Hindlimb muscle (tissue), 1 donor: ENCODE measurements at regions not wholly inside any gene's neighbourhood (a gene's known extent, or its start where the extent isn't known, plus 50 kb on each side); places are given as distances from the start of the nearest gene placed in this dataset.

Source experiments
- DNase-seq: peaks from one replicate; pipeline ENCODE4 v3.0.0-alpha.2; 2013

- DNase-seq: no peak
These were observed 58.6 kb upstream of the TMEM17 start for GRCh38 chr2:62564380-62565137.

GRCh38 chr2:62561586-62561985, 55.6 kb upstream of the TMEM17 start:
- DNase-seq: no peak

- no peak for DNase-seq
These were observed 53.6 kb upstream of the TMEM17 start for GRCh38 chr2:62559582-62559981.

- DNase-seq: no peak
These were observed 52.7 kb upstream of the TMEM17 start for GRCh38 chr2:62558743-62559142.

GRCh38 chr2:62556086-62556485, 50.1 kb upstream of the TMEM17 start:
- DNase-seq: peak; percentile 27
